Lower leg skin (tissue), 3 donors: ENCODE measurements at regions not wholly inside any gene's neighbourhood (a gene's known extent, or its start where the extent isn't known, plus 50 kb on each side); places are given as distances from the start of the nearest gene placed in this dataset.

Experiments
- CTCF ChIP-seq, 3 donors: fragments of 450-650 bp; IDR thresholded peaks; one replicate each; pipeline ENCODE4 v1.5.1; 2016; ENCODE audit warnings: antibody characterized with exemption in 3 of 3, mild to moderate bottlenecking in 3 of 3, moderate library complexity in 2 of 3
- POLR2A ChIP-seq, 2 donors: fragments of 450-650 bp; IDR thresholded peaks; one replicate each; pipeline ENCODE4 v1.6.1; 2016 to 2017; ENCODE audit warnings: antibody characterized with exemption in 2 of 2, mild to moderate bottlenecking in 1 of 2, moderate library complexity in 1 of 2

GRCh38 chr7:10181996-10182395 lies 791.7 kb upstream of the PHF14 start:
- TF ChIP-seq POLR2A (IDR thresholded peaks at IDR 0.05), result no peak
- no peak for TF ChIP-seq CTCF (IDR thresholded peaks at IDR 0.05)
